Astrocyte (in vitro differentiated cells and primary cell): ENCODE measurements at regions not wholly inside any gene's neighbourhood (a gene's known extent, or its start where the extent isn't known, plus 50 kb on each side); places are given as distances from the start of the nearest gene placed in this dataset.

Source experiments
- DNase-seq: peaks from one replicate; pipeline ENCODE4 v3.0.0-alpha.2; 2010; ENCODE audit warnings: low read depth
- FAIRE-seq: peaks from 2 replicates; lab custom pipeline; 2011; peaks lifted over from hg19 to GRCh38; lab: Jason Lieb, UNC
- H2AFZ ChIP-seq: 2 replicates; pipeline ENCODE4 v1.6.0; 2012; ENCODE audit warnings: low read depth, low read length, inconsistent platforms
- H3K27ac ChIP-seq: 2 replicates; pipeline ENCODE4 v1.5.1; 2011; ENCODE audit warnings: low read depth, low read length, inconsistent platforms
- H3K27me3 ChIP-seq: 2 replicates; pipeline ENCODE4 v1.6.0; 2011; ENCODE audit warnings: low read length, inconsistent platforms; ENCODE audit not compliant: insufficient read depth
- H3K36me3 ChIP-seq: 2 replicates; pipeline ENCODE4 v1.5.1; 2011; ENCODE audit warnings: low read length, inconsistent platforms; ENCODE audit not compliant: insufficient read depth
- H3K4me1 ChIP-seq: 2 replicates; pipeline ENCODE4 v1.5.1; 2011; ENCODE audit warnings: low read length, inconsistent platforms; ENCODE audit not compliant: insufficient read depth
- H3K4me2 ChIP-seq: 2 replicates; pipeline ENCODE4 v1.6.0; 2012; ENCODE audit warnings: low read length, inconsistent platforms
- H3K4me3 ChIP-seq: 2 replicates; pipeline ENCODE4 v1.5.1; 2011; ENCODE audit warnings: low read depth, mild to moderate bottlenecking, low read length, inconsistent platforms; ENCODE audit not compliant: insufficient read depth
- H3K79me2 ChIP-seq: 2 replicates; pipeline ENCODE4 v1.6.0; 2012; ENCODE audit warnings: mild to moderate bottlenecking, low read length, inconsistent platforms; ENCODE audit not compliant: insufficient read depth
- H3K9ac ChIP-seq: 2 replicates; pipeline ENCODE4 v1.6.0; 2012; ENCODE audit warnings: mild to moderate bottlenecking, low read length, inconsistent platforms
- H3K9me3 ChIP-seq: 2 replicates; pipeline ENCODE4 v1.5.1; 2012; ENCODE audit warnings: low read depth, mild to moderate bottlenecking, low read length, inconsistent platforms; ENCODE audit not compliant: insufficient read depth
- H4K20me1 ChIP-seq: 2 replicates; pipeline ENCODE4 v1.6.0; 2012; ENCODE audit warnings: low read length, inconsistent platforms; ENCODE audit not compliant: insufficient read depth
- H3K27ac Mint-ChIP-seq: one replicate; pipeline ENCODE4 v1.8.0; 2021; ENCODE audit warnings: mild to moderate bottlenecking, mixed read lengths; ENCODE audit not compliant: unreplicated experiment
- H3K27me3 Mint-ChIP-seq: one replicate; pipeline ENCODE4 v1.8.0; 2021; ENCODE audit warnings: low read depth, mixed read lengths; ENCODE audit not compliant: unreplicated experiment
- H3K36me3 Mint-ChIP-seq: one replicate; pipeline ENCODE4 v1.8.0; 2021; ENCODE audit warnings: low read depth, mixed read lengths; ENCODE audit not compliant: unreplicated experiment
- H3K4me1 Mint-ChIP-seq: one replicate; pipeline ENCODE4 v1.8.0; 2021; ENCODE audit warnings: low read depth, mixed read lengths; ENCODE audit not compliant: unreplicated experiment
- H3K4me3 Mint-ChIP-seq: one replicate; pipeline ENCODE4 v1.8.0; 2021; ENCODE audit warnings: mild to moderate bottlenecking, moderate library complexity, mixed read lengths; ENCODE audit not compliant: unreplicated experiment
- H3K9me3 Mint-ChIP-seq: one replicate; pipeline ENCODE4 v1.8.0; 2021; ENCODE audit warnings: mild to moderate bottlenecking, mixed read lengths; ENCODE audit not compliant: unreplicated experiment
- EZH2 ChIP-seq: IDR thresholded peaks from 2 replicates; pipeline ENCODE4 v1.6.1; 2012; ENCODE audit warnings: mild to moderate bottlenecking, low read length, inconsistent platforms; ENCODE audit not compliant: insufficient read depth
- TF ChIP-seq, protein P1 (sequence below): IDR thresholded peaks from 2 replicates; pipeline ENCODE4 v1.5.1; 2011; ENCODE audit warnings: low read depth, mild to moderate bottlenecking, inconsistent platforms, low read length, moderate library complexity; ENCODE audit not compliant: insufficient read depth

DNA sequence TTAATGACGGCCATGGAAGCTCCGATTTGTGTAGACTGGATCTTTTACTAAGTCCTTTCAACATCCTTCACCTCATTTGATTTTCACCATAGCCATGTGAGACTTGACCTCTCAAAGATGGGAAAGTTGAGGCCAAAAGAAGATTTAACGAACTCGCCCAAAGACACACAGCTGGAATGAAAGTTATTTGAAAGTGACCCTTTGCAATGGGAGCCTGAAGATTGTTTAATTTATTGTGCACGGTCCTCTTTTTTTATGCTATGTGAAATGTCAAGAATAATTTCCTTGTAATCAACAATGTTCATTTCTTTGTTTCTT, 58.0 kb upstream of the COPS8 start:
- H3K36me3 ChIP-seq: no peaks in the 10 kb centered on the region
- H3K36me3 Mint-ChIP-seq: peaks cover 1% of the 10 kb centered on the region
- H3K27me3 Mint-ChIP-seq: peaks cover 6% of the 10 kb centered on the region
- no peaks in the 10 kb centered on the region for H3K4me1 Mint-ChIP-seq
- H3K4me3 ChIP-seq: no peak overlapping the region
- no peak overlapping the region for H3K9ac ChIP-seq
- no peaks in the 10 kb centered on the region for H3K27me3 ChIP-seq
- peaks cover 5% of the 10 kb centered on the region for H3K9me3 ChIP-seq
- no peak for FAIRE-seq
- no peak overlapping the region for H3K27ac Mint-ChIP-seq
- H3K27ac ChIP-seq: no peak overlapping the region
- H3K4me1 ChIP-seq: peaks cover 13% of the 10 kb centered on the region
- H3K9me3 Mint-ChIP-seq: peaks cover 12% of the 10 kb centered on the region
- no peak overlapping the region for H2AFZ ChIP-seq
- no peak for DNase-seq
- no peak overlapping the region for H3K4me3 Mint-ChIP-seq
- H4K20me1 ChIP-seq: no peaks in the 10 kb centered on the region
- TF ChIP-seq, protein P1, sequence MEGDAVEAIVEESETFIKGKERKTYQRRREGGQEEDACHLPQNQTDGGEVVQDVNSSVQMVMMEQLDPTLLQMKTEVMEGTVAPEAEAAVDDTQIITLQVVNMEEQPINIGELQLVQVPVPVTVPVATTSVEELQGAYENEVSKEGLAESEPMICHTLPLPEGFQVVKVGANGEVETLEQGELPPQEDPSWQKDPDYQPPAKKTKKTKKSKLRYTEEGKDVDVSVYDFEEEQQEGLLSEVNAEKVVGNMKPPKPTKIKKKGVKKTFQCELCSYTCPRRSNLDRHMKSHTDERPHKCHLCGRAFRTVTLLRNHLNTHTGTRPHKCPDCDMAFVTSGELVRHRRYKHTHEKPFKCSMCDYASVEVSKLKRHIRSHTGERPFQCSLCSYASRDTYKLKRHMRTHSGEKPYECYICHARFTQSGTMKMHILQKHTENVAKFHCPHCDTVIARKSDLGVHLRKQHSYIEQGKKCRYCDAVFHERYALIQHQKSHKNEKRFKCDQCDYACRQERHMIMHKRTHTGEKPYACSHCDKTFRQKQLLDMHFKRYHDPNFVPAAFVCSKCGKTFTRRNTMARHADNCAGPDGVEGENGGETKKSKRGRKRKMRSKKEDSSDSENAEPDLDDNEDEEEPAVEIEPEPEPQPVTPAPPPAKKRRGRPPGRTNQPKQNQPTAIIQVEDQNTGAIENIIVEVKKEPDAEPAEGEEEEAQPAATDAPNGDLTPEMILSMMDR: no peak
- TF ChIP-seq EZH2: no peak
- H3K4me2 ChIP-seq: no peak overlapping the region
- no peaks in the 10 kb centered on the region for H3K79me2 ChIP-seq

DNA sequence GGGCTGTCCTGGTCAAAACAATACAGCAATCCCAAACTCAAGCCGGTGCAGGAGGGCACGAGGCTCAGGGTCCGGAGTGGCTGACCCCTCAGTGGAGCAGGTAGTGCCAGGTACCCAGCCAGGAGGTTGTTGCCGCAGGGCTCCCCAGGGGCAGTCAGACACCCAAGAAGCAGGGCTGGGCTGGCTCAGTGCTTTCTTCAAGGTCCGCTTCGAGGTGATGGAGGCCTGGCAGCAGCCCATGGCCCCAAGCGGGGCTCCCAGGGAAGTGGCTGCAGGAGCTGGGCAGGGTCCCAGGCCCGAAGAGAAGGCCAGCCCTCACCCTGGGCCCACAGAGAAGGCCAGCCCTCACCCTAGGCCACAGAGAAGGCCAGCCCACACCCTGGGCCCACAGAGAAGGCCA, 55.3 kb upstream of the COPS8 start:
- no peak overlapping the region for H3K4me2 ChIP-seq
- H3K4me1 ChIP-seq: peaks cover 7% of the 10 kb centered on the region
- DNase-seq (no peak), FAIRE-seq (no peak)
- Mint-ChIP-seq H3K27ac (no peak overlapping the region), H3K4me3 (no peak overlapping the region), H3K4me1 (no peaks in the 10 kb centered on the region), H3K27me3 (peaks cover 7% of the 10 kb centered on the region), H3K36me3 (no peaks in the 10 kb centered on the region), H3K9me3 (peaks cover 5% of the 10 kb centered on the region)
- no peak overlapping the region for H3K27ac ChIP-seq
- no peaks in the 10 kb centered on the region for H3K27me3 ChIP-seq
- H3K36me3 ChIP-seq: no peaks in the 10 kb centered on the region
- TF ChIP-seq EZH2: no peak
- no peak overlapping the region for H3K4me3 ChIP-seq
- no peak overlapping the region for H3K9ac ChIP-seq
- H3K9me3 ChIP-seq: no peaks in the 10 kb centered on the region
- H3K79me2 ChIP-seq: no peaks in the 10 kb centered on the region
- no peak overlapping the region for H2AFZ ChIP-seq
- H4K20me1 ChIP-seq: no peaks in the 10 kb centered on the region

DNA sequence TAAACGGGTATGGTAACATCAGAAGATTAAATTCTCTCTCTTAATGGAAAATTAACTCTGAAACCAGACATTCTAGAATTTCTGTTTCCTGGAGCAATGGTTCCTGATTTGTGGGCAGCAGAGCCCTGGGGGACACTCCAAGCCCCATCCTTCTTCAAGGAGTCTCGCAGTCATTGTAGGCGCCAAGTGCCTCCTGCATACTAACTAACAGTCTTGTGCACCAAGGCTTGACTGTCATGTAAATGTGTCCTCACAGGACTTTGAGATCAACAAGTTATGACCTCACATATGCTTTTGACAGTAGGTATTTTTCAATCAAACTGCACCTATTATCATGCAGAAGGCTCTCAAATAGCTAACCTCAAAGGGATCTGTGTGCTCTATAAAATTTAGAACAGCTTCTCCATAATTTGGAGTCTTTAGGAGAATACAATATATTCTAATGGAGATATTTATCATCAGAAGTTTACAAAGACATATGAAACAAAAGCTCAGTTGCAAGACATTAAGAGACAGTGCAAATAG, 52.1 kb upstream of the COPS8 start:
- H3K27me3 ChIP-seq: no peaks in the 10 kb centered on the region
- FAIRE-seq (no peak), DNase-seq (no peak)
- no peaks in the 10 kb centered on the region for H3K4me1 ChIP-seq
- H3K4me2 ChIP-seq: no peak overlapping the region
- H3K27ac ChIP-seq: no peak overlapping the region
- H3K9me3 Mint-ChIP-seq: peaks cover 5% of the 10 kb centered on the region
- no peak overlapping the region for H3K27ac Mint-ChIP-seq
- H4K20me1 ChIP-seq: no peaks in the 10 kb centered on the region
- H3K27me3 Mint-ChIP-seq: peaks cover 7% of the 10 kb centered on the region
- H3K9me3 ChIP-seq: no peaks in the 10 kb centered on the region
- no peaks in the 10 kb centered on the region for H3K79me2 ChIP-seq
- TF ChIP-seq, protein P1: no peak
- TF ChIP-seq EZH2: no peak
- H3K36me3 Mint-ChIP-seq: no peaks in the 10 kb centered on the region
- no peak overlapping the region for H2AFZ ChIP-seq
- no peak overlapping the region for H3K4me3 Mint-ChIP-seq
- no peaks in the 10 kb centered on the region for H3K4me1 Mint-ChIP-seq
- H3K9ac ChIP-seq: no peak overlapping the region
- no peak overlapping the region for H3K4me3 ChIP-seq
- H3K36me3 ChIP-seq: no peaks in the 10 kb centered on the region
